ENCODE measurements at regions not wholly inside any gene's neighbourhood (a gene's known extent, or its start where the extent isn't known, plus 50 kb on each side); places are given as distances from the start of the nearest gene placed in this dataset.

GRCh38 chr5:155678371-155678770 lies 648.6 kb upstream of the SGCD start:
- no peak for TF ChIP-seq CTCF (IDR thresholded peaks at IDR 0.05; ENCODE audit: borderline replicate concordance, extremely low read depth, insufficient read depth)
- intact Hi-C loops (cut with DNase I), result no loop called here
- Histone ChIP-seq H3K9ac (ENCODE audit: low read length in 3 of 3) (no peak overlapping the region), H3K27ac (ENCODE audit: low read depth in 2 of 2, low read length in 2 of 2) (no peak overlapping the region), H3K27me3 (ENCODE audit: control insufficient read depth, insufficient read depth, low read length) (no peaks in the 10 kb centered on the region), H3K36me3 (ENCODE audit: control insufficient read depth in 2 of 3, insufficient read depth in 3 of 3, low read length in 3 of 3) (no peaks in the 10 kb centered on the region), H3K4me1 (ENCODE audit: control insufficient read depth in 2 of 3, insufficient read depth in 2 of 3, low read depth in 1 of 3, low read length in 3 of 3) (no peaks in the 10 kb centered on the region), H3K4me3 (ENCODE audit: low read length in 3 of 3) (no peak overlapping the region), H3K9me3 (ENCODE audit: control insufficient read depth in 2 of 3, insufficient read depth in 1 of 3, low read length in 3 of 3) (peaks cover 0 to 3% (median 0%) of the 10 kb centered on the region in 3 donors)
- FAIRE-seq, result no peak
- DNase-seq, result no peak

GRCh38 chr5:155679530-155679929 lies 647.4 kb upstream of the SGCD start:
- TF ChIP-seq CTCF (IDR thresholded peaks at IDR 0.05; ENCODE audit: borderline replicate concordance, extremely low read depth, insufficient read depth), result no peak
- H3K27me3 ChIP-seq (ENCODE audit: control insufficient read depth, insufficient read depth, low read length), result no peaks in the 10 kb centered on the region
- no peak for FAIRE-seq
- intact Hi-C loops (cut with DNase I), result no loop called here
- H3K9ac ChIP-seq (ENCODE audit: low read length in 3 of 3), result no peak overlapping the region
- peaks cover 0 to 3% (median 0%) of the 10 kb centered on the region in 3 donors for H3K9me3 ChIP-seq (ENCODE audit: control insufficient read depth in 2 of 3, insufficient read depth in 1 of 3, low read length in 3 of 3)
- H3K27ac ChIP-seq (ENCODE audit: low read depth in 2 of 2, low read length in 2 of 2), result no peak overlapping the region
- no peak overlapping the region for H3K4me3 ChIP-seq (ENCODE audit: low read length in 3 of 3)
- no peak for DNase-seq
- H3K36me3 ChIP-seq (ENCODE audit: control insufficient read depth in 2 of 3, insufficient read depth in 3 of 3, low read length in 3 of 3), result no peaks in the 10 kb centered on the region
- H3K4me1 ChIP-seq (ENCODE audit: control insufficient read depth in 2 of 3, insufficient read depth in 2 of 3, low read depth in 1 of 3, low read length in 3 of 3), result no peaks in the 10 kb centered on the region

DNA sequence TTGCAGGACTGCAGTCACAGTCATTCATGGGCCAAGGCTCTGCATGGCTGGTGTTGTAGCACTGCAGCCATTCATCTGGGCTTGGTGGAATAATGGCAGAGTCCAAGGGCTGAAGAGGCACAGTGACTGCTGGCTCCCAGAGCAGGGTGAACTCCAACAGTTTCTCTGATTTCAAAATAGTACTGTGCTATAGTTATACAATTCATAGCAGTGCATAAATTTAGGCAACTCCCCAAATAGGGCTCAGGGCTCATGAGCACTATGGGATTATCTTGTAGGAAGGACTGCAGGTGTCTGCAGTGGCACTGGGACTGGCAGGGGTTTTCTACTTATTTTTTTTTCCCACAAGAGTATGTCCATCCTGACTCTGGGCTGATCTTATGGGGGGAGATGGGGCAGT lies 642.5 kb upstream of the SGCD start:
- H3K27ac ChIP-seq (ENCODE audit: low read depth in 2 of 2, low read length in 2 of 2), result no peak overlapping the region
- no peaks in the 10 kb centered on the region for H3K36me3 ChIP-seq (ENCODE audit: control insufficient read depth in 2 of 3, insufficient read depth in 3 of 3, low read length in 3 of 3)
- intact Hi-C loops (cut with DNase I), result no loop called here
- H3K4me1 ChIP-seq (ENCODE audit: control insufficient read depth in 2 of 3, insufficient read depth in 2 of 3, low read depth in 1 of 3, low read length in 3 of 3), result no peaks in the 10 kb centered on the region
- no peak overlapping the region for H3K9ac ChIP-seq (ENCODE audit: low read length in 3 of 3)
- FAIRE-seq (no peak), DNase-seq (no peak)
- H3K27me3 ChIP-seq (ENCODE audit: control insufficient read depth, insufficient read depth, low read length), result no peaks in the 10 kb centered on the region
- no peaks in the 10 kb centered on the region for H3K9me3 ChIP-seq (ENCODE audit: control insufficient read depth in 2 of 3, insufficient read depth in 1 of 3, low read length in 3 of 3)
- no peak for TF ChIP-seq CTCF (IDR thresholded peaks at IDR 0.05; ENCODE audit: borderline replicate concordance, extremely low read depth, insufficient read depth)
- H3K4me3 ChIP-seq (ENCODE audit: low read length in 3 of 3), result no peak overlapping the region

- no peaks in the 10 kb centered on the region for H3K4me1 ChIP-seq (ENCODE audit: control insufficient read depth in 2 of 3, insufficient read depth in 2 of 3, low read depth in 1 of 3, low read length in 3 of 3)
- H3K9ac ChIP-seq (ENCODE audit: low read length in 3 of 3), result no peak overlapping the region
- no peaks in the 10 kb centered on the region for H3K27me3 ChIP-seq (ENCODE audit: control insufficient read depth, insufficient read depth, low read length)
- DNase-seq (no peak), FAIRE-seq (no peak)
- no peaks in the 10 kb centered on the region for H3K9me3 ChIP-seq (ENCODE audit: control insufficient read depth in 2 of 3, insufficient read depth in 1 of 3, low read length in 3 of 3)
- H3K36me3 ChIP-seq (ENCODE audit: control insufficient read depth in 2 of 3, insufficient read depth in 3 of 3, low read length in 3 of 3), result no peaks in the 10 kb centered on the region
- intact Hi-C loops (cut with DNase I), result no loop called here
- TF ChIP-seq CTCF (IDR thresholded peaks at IDR 0.05; ENCODE audit: borderline replicate concordance, extremely low read depth, insufficient read depth), result no peak
- H3K4me3 ChIP-seq (ENCODE audit: low read length in 3 of 3), result no peak overlapping the region
- H3K27ac ChIP-seq (ENCODE audit: low read depth in 2 of 2, low read length in 2 of 2), result no peak overlapping the region
Observed at GRCh38 chr5:155686131-155686530, 640.8 kb upstream of the SGCD start.

Data from kidney (tissue), 13 donors.